ENCODE measurements at regions not wholly inside any gene's neighbourhood (a gene's known extent, or its start where the extent isn't known, plus 50 kb on each side); places are given as distances from the start of the nearest gene placed in this dataset.

- Histone ChIP-seq H2AFZ (no peak overlapping the region), H3K4me1 (ENCODE audit: insufficient read depth) (peaks cover 6% of the 10 kb centered on the region), H3K27ac (no peak overlapping the region), H3K79me2 (no peaks in the 10 kb centered on the region), H3K4me2 (no peak overlapping the region), H4K20me1 (ENCODE audit: insufficient read depth, poor library complexity, severe bottlenecking) (no peaks in the 10 kb centered on the region), H3K9me3 (ENCODE audit: low read depth) (no peaks in the 10 kb centered on the region), H3K36me3 (replicated peaks; ENCODE audit: insufficient read depth, low read depth) (no peaks in the 10 kb centered on the region), H3K4me3 (no peak overlapping the region), H3K9me2 (replicated peaks; ENCODE audit: insufficient read depth) (no peaks in the 10 kb centered on the region), H3K27me3 (no peaks in the 10 kb centered on the region)
- peak; percentile 43 for DNase-seq (ENCODE audit: low spot score)
- WGBS (ENCODE audit: low lambda C conversion rate, missing lambda C conversion rate): 28% methylated on average over 2 of the region's 2 CpGs
- TF ChIP-seq EZH2phosphoT487 (IDR thresholded peaks at IDR 0.05; ENCODE audit: low read depth, severe bottlenecking, unreplicated experiment): no peak
- TF ChIP-seq CTCF (IDR thresholded peaks at IDR 0.05; ENCODE audit: poor library complexity): no peak
- no peak for TF ChIP-seq EZH2 (IDR thresholded peaks at IDR 0.05; ENCODE audit: borderline replicate concordance)
These were observed 142.4 kb downstream of the SOCS6 start for GRCh38 chr18:70431203-70431624.

GRCh38 chr18:70430501-70431173 lies 141.8 kb downstream of the SOCS6 start:
- Histone ChIP-seq H3K27me3 (no peaks in the 10 kb centered on the region), H2AFZ (no peak overlapping the region), H3K4me3 (no peak overlapping the region), H3K9me2 (replicated peaks; ENCODE audit: insufficient read depth) (no peaks in the 10 kb centered on the region), H3K79me2 (no peaks in the 10 kb centered on the region), H3K36me3 (replicated peaks; ENCODE audit: insufficient read depth, low read depth) (no peaks in the 10 kb centered on the region), H3K4me1 (ENCODE audit: insufficient read depth) (peaks cover 6% of the 10 kb centered on the region), H3K27ac (peak overlapping the region; percentile 70), H3K4me2 (peak overlapping the region; percentile 42), H3K9me3 (ENCODE audit: low read depth) (no peaks in the 10 kb centered on the region), H4K20me1 (ENCODE audit: insufficient read depth, poor library complexity, severe bottlenecking) (no peaks in the 10 kb centered on the region)
- no peak for TF ChIP-seq EZH2phosphoT487 (IDR thresholded peaks at IDR 0.05; ENCODE audit: low read depth, severe bottlenecking, unreplicated experiment)
- DNase-seq (ENCODE audit: low spot score): no peak
- 95% methylated on average over 26 of the region's 26 CpGs for WGBS (ENCODE audit: low lambda C conversion rate, missing lambda C conversion rate)

- no peaks in the 10 kb centered on the region for H3K79me2 ChIP-seq
- TF ChIP-seq EZH2phosphoT487 (IDR thresholded peaks at IDR 0.05; ENCODE audit: low read depth, severe bottlenecking, unreplicated experiment) (no peak), EZH2 (IDR thresholded peaks at IDR 0.05; ENCODE audit: borderline replicate concordance) (no peak), CTCF (IDR thresholded peaks at IDR 0.05; ENCODE audit: poor library complexity) (no peak)
- H4K20me1 ChIP-seq (ENCODE audit: insufficient read depth, poor library complexity, severe bottlenecking): no peaks in the 10 kb centered on the region
- WGBS (ENCODE audit: low lambda C conversion rate, missing lambda C conversion rate): 97% methylated on average over 36 of the region's 36 CpGs
- no peak overlapping the region for H3K27ac ChIP-seq
- H3K9me2 ChIP-seq (replicated peaks; ENCODE audit: insufficient read depth): no peaks in the 10 kb centered on the region
- DNase-seq (ENCODE audit: low spot score): no peak
- no peaks in the 10 kb centered on the region for H3K9me3 ChIP-seq (ENCODE audit: low read depth)
- H3K36me3 ChIP-seq (replicated peaks; ENCODE audit: insufficient read depth, low read depth): no peaks in the 10 kb centered on the region
- H3K4me3 ChIP-seq: no peak overlapping the region
- no peak overlapping the region for H2AFZ ChIP-seq
- peaks cover 6% of the 10 kb centered on the region for H3K4me1 ChIP-seq (ENCODE audit: insufficient read depth)
- H3K4me2 ChIP-seq: no peak overlapping the region
- no peaks in the 10 kb centered on the region for H3K27me3 ChIP-seq
These were observed 141.1 kb downstream of the SOCS6 start for GRCh38 chr18:70429847-70430500.

- Histone ChIP-seq H4K20me1 (ENCODE audit: insufficient read depth, poor library complexity, severe bottlenecking) (no peaks in the 10 kb centered on the region), H3K27ac (peak overlapping the region; percentile 63), H2AFZ (no peak overlapping the region), H3K4me1 (ENCODE audit: insufficient read depth) (peaks cover 6% of the 10 kb centered on the region), H3K36me3 (replicated peaks; ENCODE audit: insufficient read depth, low read depth) (no peaks in the 10 kb centered on the region), H3K9me3 (ENCODE audit: low read depth) (no peaks in the 10 kb centered on the region), H3K9me2 (replicated peaks; ENCODE audit: insufficient read depth) (no peaks in the 10 kb centered on the region), H3K4me2 (peak overlapping the region; percentile 21), H3K79me2 (no peaks in the 10 kb centered on the region), H3K4me3 (no peak overlapping the region), H3K27me3 (no peaks in the 10 kb centered on the region)
- 64% methylated on average over 1 of the region's 1 CpG for WGBS (ENCODE audit: low lambda C conversion rate, missing lambda C conversion rate)
- TF ChIP-seq EZH2 (IDR thresholded peaks at IDR 0.05; ENCODE audit: borderline replicate concordance): no peak
- TF ChIP-seq EZH2phosphoT487 (IDR thresholded peaks at IDR 0.05; ENCODE audit: low read depth, severe bottlenecking, unreplicated experiment): no peak
- no peak for TF ChIP-seq CTCF (IDR thresholded peaks at IDR 0.05; ENCODE audit: poor library complexity)
- no peak for DNase-seq (ENCODE audit: low spot score)
These were observed 139.6 kb downstream of the SOCS6 start for GRCh38 chr18:70428439-70428838.
